ENCODE measurements at regions not wholly inside any gene's neighbourhood (a gene's known extent, or its start where the extent isn't known, plus 50 kb on each side); places are given as distances from the start of the nearest gene placed in this dataset.

- H3K36me3 Mint-ChIP-seq = no peaks in the 10 kb centered on the region
- H3K27ac Mint-ChIP-seq = no peak overlapping the region
- no peak for DNase-seq (ENCODE audit: extremely low spot score, unreplicated experiment)
- H3K4me3 Mint-ChIP-seq = no peak overlapping the region
- TF ChIP-seq, protein P1, sequence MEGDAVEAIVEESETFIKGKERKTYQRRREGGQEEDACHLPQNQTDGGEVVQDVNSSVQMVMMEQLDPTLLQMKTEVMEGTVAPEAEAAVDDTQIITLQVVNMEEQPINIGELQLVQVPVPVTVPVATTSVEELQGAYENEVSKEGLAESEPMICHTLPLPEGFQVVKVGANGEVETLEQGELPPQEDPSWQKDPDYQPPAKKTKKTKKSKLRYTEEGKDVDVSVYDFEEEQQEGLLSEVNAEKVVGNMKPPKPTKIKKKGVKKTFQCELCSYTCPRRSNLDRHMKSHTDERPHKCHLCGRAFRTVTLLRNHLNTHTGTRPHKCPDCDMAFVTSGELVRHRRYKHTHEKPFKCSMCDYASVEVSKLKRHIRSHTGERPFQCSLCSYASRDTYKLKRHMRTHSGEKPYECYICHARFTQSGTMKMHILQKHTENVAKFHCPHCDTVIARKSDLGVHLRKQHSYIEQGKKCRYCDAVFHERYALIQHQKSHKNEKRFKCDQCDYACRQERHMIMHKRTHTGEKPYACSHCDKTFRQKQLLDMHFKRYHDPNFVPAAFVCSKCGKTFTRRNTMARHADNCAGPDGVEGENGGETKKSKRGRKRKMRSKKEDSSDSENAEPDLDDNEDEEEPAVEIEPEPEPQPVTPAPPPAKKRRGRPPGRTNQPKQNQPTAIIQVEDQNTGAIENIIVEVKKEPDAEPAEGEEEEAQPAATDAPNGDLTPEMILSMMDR (conservative IDR thresholded peaks at IDR 0.05) = no peak
- H3K27me3 Mint-ChIP-seq = no peaks in the 10 kb centered on the region
- no peaks in the 10 kb centered on the region for H3K9me3 Mint-ChIP-seq
- H3K4me1 Mint-ChIP-seq (ENCODE audit: unreplicated experiment) = peaks cover 41% of the 10 kb centered on the region
Measured at GRCh38 chr2:41904459-41904858, 143.4 kb upstream of the PKDCC start.

GRCh38 chr2:41905597-41906337, 142.1 kb upstream of the PKDCC start:
- H3K27me3 Mint-ChIP-seq = peaks cover 4% of the 10 kb centered on the region
- H3K27ac Mint-ChIP-seq = no peak overlapping the region
- H3K9me3 Mint-ChIP-seq = no peaks in the 10 kb centered on the region
- H3K4me3 Mint-ChIP-seq = no peak overlapping the region
- H3K36me3 Mint-ChIP-seq = no peaks in the 10 kb centered on the region
- TF ChIP-seq, protein P1 (conservative IDR thresholded peaks at IDR 0.05) = no peak
- peaks cover 37% of the 10 kb centered on the region for H3K4me1 Mint-ChIP-seq (ENCODE audit: unreplicated experiment)
- no peak for DNase-seq (ENCODE audit: extremely low spot score, unreplicated experiment)

GRCh38 chr2:41906338-41906725, 141.5 kb upstream of the PKDCC start:
- Mint-ChIP-seq H3K4me1 (ENCODE audit: unreplicated experiment) (peaks cover 37% of the 10 kb centered on the region), H3K36me3 (no peaks in the 10 kb centered on the region), H3K27ac (no peak overlapping the region), H3K4me3 (no peak overlapping the region), H3K9me3 (no peaks in the 10 kb centered on the region), H3K27me3 (peaks cover 4% of the 10 kb centered on the region)
- no peak for DNase-seq (ENCODE audit: extremely low spot score, unreplicated experiment)
- TF ChIP-seq, protein P1 (conservative IDR thresholded peaks at IDR 0.05) = no peak

- no peak overlapping the region for H3K27ac Mint-ChIP-seq
- peaks cover 37% of the 10 kb centered on the region for H3K4me1 Mint-ChIP-seq (ENCODE audit: unreplicated experiment)
- H3K9me3 Mint-ChIP-seq = no peaks in the 10 kb centered on the region
- peaks cover 4% of the 10 kb centered on the region for H3K27me3 Mint-ChIP-seq
- TF ChIP-seq, protein P1 (conservative IDR thresholded peaks at IDR 0.05) = no peak
- no peaks in the 10 kb centered on the region for H3K36me3 Mint-ChIP-seq
- H3K4me3 Mint-ChIP-seq = no peak overlapping the region
- DNase-seq (ENCODE audit: extremely low spot score, unreplicated experiment) = no peak
Measured at GRCh38 chr2:41907141-41907540, 140.7 kb upstream of the PKDCC start.

DNA sequence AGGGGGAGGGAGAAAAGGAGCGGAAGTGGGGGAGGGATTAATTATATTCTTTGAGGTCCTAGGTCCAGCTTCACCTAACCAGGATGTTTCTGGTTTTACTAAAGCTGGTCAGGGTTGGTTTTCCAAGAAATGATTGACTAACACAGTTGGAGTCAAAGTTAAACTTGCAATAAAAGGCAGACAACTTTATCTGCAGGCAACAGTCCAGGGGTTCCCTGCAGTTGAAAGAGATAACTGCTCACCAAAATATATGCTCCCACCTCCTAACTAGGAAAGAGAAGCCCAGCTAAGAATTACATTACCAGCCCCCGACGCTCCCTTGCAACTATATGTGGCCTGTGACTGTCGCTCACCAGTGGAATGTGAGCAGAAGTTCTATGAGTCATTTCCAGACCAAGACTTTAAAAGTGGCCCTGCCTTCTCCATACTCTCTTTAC, 140.0 kb upstream of the PKDCC start:
- H3K4me3 Mint-ChIP-seq = no peak overlapping the region

More for the DNA sequence above, 140.0 kb upstream of the PKDCC start:
- TF ChIP-seq, protein P1 (conservative IDR thresholded peaks at IDR 0.05) = no peak
- Mint-ChIP-seq H3K36me3 (no peaks in the 10 kb centered on the region), H3K4me1 (ENCODE audit: unreplicated experiment) (peaks cover 37% of the 10 kb centered on the region), H3K9me3 (no peaks in the 10 kb centered on the region), H3K27me3 (peaks cover 4% of the 10 kb centered on the region), H3K27ac (no peak overlapping the region)
- DNase-seq (ENCODE audit: extremely low spot score, unreplicated experiment) = no peak

All from type B pancreatic cell (in vitro differentiated cells).